Prostate gland (tissue), 2 donors: ENCODE measurements at regions not wholly inside any gene's neighbourhood (a gene's known extent, or its start where the extent isn't known, plus 50 kb on each side); places are given as distances from the start of the nearest gene placed in this dataset.

Source experiments
- POLR2A ChIP-seq: fragments of 450-650 bp; IDR thresholded peaks from one replicate; pipeline ENCODE4 v1.6.1; 2016; ENCODE audit warnings: antibody characterized with exemption, mild to moderate bottlenecking
- TF ChIP-seq, protein P1 (sequence below), 4 experiments: fragments of 200-600 bp in 2 of 4; fragments of 450-650 bp in 2 of 4; sonication (generic) in 2 of 4; IDR thresholded peaks; 1 replicate in 3 of 4; 2 replicates in 1 of 4; pipeline ENCODE4 v1.5.1; 2016 to 2019; ENCODE audit warnings: antibody characterized with exemption in 4 of 4, mild to moderate bottlenecking in 2 of 4, moderate library complexity in 2 of 4

DNA sequence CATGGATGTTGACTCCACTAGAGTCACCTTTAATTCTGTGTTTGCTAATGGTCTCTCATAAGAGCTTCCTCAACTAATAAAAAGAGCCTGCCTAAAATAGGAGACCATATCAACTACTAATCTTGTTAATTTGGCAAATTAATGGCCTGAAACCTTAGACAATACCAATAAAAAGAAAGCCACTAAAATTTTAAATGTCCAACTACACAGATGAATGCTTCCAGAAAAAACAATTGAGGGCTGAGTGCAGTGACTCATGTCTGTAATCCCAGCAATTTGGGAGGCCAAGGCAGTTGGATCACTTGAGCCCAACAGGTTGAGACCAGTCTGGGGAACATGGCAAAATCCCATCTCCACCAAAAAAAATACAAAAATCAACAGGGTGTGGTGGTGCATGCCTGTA is 230.9 kb downstream of the NSUN3 start:
- TF ChIP-seq, protein P1, sequence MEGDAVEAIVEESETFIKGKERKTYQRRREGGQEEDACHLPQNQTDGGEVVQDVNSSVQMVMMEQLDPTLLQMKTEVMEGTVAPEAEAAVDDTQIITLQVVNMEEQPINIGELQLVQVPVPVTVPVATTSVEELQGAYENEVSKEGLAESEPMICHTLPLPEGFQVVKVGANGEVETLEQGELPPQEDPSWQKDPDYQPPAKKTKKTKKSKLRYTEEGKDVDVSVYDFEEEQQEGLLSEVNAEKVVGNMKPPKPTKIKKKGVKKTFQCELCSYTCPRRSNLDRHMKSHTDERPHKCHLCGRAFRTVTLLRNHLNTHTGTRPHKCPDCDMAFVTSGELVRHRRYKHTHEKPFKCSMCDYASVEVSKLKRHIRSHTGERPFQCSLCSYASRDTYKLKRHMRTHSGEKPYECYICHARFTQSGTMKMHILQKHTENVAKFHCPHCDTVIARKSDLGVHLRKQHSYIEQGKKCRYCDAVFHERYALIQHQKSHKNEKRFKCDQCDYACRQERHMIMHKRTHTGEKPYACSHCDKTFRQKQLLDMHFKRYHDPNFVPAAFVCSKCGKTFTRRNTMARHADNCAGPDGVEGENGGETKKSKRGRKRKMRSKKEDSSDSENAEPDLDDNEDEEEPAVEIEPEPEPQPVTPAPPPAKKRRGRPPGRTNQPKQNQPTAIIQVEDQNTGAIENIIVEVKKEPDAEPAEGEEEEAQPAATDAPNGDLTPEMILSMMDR (IDR thresholded peaks at IDR 0.05), result no peak
- no peak for TF ChIP-seq POLR2A
